Ascending aorta (tissue), 2 donors: ENCODE measurements at regions not wholly inside any gene's neighbourhood (a gene's known extent, or its start where the extent isn't known, plus 50 kb on each side); places are given as distances from the start of the nearest gene placed in this dataset.

Experiments used
- DNase-seq, 2 donors: peaks; one replicate each; pipeline ENCODE4 v3.0.0-alpha.2; 2019; ENCODE audit warnings: low spot score in 2 of 2
- H3K27ac ChIP-seq, 2 donors: fragments of 200-600 bp; sonication (generic); one replicate each; pipeline ENCODE4 v1.5.1; 2016 to 2017; ENCODE audit warnings: mild to moderate bottlenecking in 1 of 2
- H3K27me3 ChIP-seq: fragments of 200-600 bp; sonication (generic); one replicate; pipeline ENCODE4 v1.5.1; 2017
- H3K36me3 ChIP-seq, 2 donors: fragments of 200-600 bp; sonication (generic); one replicate each; pipeline ENCODE4 v1.5.1; 2016
- H3K4me1 ChIP-seq, 2 donors: fragments of 200-600 bp; sonication (generic); one replicate each; pipeline ENCODE4 v1.5.1; 2016 to 2017; ENCODE audit warnings: mild to moderate bottlenecking in 1 of 2
- H3K4me3 ChIP-seq, 2 donors: fragments of 200-600 bp; sonication (generic); one replicate each; pipeline ENCODE4 v1.5.1; 2016 to 2017; ENCODE audit warnings: mild to moderate bottlenecking in 1 of 2
- H3K9me3 ChIP-seq, 2 donors: fragments of 200-600 bp; sonication (generic); one replicate each; pipeline ENCODE4 v1.5.1; 2016
- CTCF ChIP-seq, 3 experiments: fragments of 200-600 bp in 2 of 3; fragments of 450-650 bp in 1 of 3; sonication (generic) in 2 of 3; IDR thresholded peaks; one replicate each; pipeline ENCODE4 v1.5.1; 2016 to 2019; ENCODE audit warnings: antibody characterized with exemption in 3 of 3, mild to moderate bottlenecking in 1 of 3, moderate library complexity in 1 of 3
- intact Hi-C: fragments of 100-400 bp; cut with DNase I; formaldehyde crosslinking; loops from one replicate; pipeline ENCODE4 v1.15.1; 2023

GRCh38 chr12:115308918-115309317 is 624.9 kb upstream of the TBX3 start:
- Histone ChIP-seq H3K27me3 (no peaks in the 10 kb centered on the region), H3K36me3 (no peaks in the 10 kb centered on the region), H3K4me1 (no peaks in the 10 kb centered on the region), H3K4me3 (no peak overlapping the region), H3K27ac (no peak overlapping the region), H3K9me3 (no peaks in the 10 kb centered on the region)
- DNase-seq: no peak
- no peak for TF ChIP-seq CTCF (IDR thresholded peaks at IDR 0.05)
- intact Hi-C loops: no loop called here

GRCh38 chr12:115306380-115306779 is 622.4 kb upstream of the TBX3 start:
- H3K4me3 ChIP-seq: no peak overlapping the region
- H3K27ac ChIP-seq: no peak overlapping the region
- H3K9me3 ChIP-seq: no peaks in the 10 kb centered on the region
- intact Hi-C loops: no loop called here
- no peaks in the 10 kb centered on the region for H3K27me3 ChIP-seq
- no peaks in the 10 kb centered on the region for H3K4me1 ChIP-seq
- no peak for TF ChIP-seq CTCF (IDR thresholded peaks at IDR 0.05)
- DNase-seq: no peak
- no peaks in the 10 kb centered on the region for H3K36me3 ChIP-seq

GRCh38 chr12:115305867-115306266 is 621.9 kb upstream of the TBX3 start:
- no peaks in the 10 kb centered on the region for H3K27me3 ChIP-seq

GRCh38 chr12:115305275-115305674 is 621.3 kb upstream of the TBX3 start:
- no peak overlapping the region for H3K4me3 ChIP-seq
- intact Hi-C loops: no loop called here
- H3K36me3 ChIP-seq: no peaks in the 10 kb centered on the region
- no peaks in the 10 kb centered on the region for H3K9me3 ChIP-seq
- no peak for DNase-seq
- no peaks in the 10 kb centered on the region for H3K4me1 ChIP-seq
- H3K27ac ChIP-seq: no peak overlapping the region
- no peaks in the 10 kb centered on the region for H3K27me3 ChIP-seq
- no peak for TF ChIP-seq CTCF (IDR thresholded peaks at IDR 0.05)

More at GRCh38 chr12:115305867-115306266, 621.9 kb upstream of the TBX3 start:
- Histone ChIP-seq H3K9me3 (no peaks in the 10 kb centered on the region), H3K36me3 (no peaks in the 10 kb centered on the region), H3K4me3 (no peak overlapping the region), H3K4me1 (no peaks in the 10 kb centered on the region), H3K27ac (no peak overlapping the region)
- TF ChIP-seq CTCF (IDR thresholded peaks at IDR 0.05): no peak
- no peak for DNase-seq
- intact Hi-C loops: no loop called here

GRCh38 chr12:115303723-115304309 is 619.8 kb upstream of the TBX3 start:
- Histone ChIP-seq H3K27me3 (no peaks in the 10 kb centered on the region), H3K27ac (no peak overlapping the region), H3K9me3 (no peaks in the 10 kb centered on the region), H3K36me3 (no peaks in the 10 kb centered on the region), H3K4me3 (no peak overlapping the region), H3K4me1 (no peaks in the 10 kb centered on the region)
- DNase-seq: no peak
- TF ChIP-seq CTCF (IDR thresholded peaks at IDR 0.05): no peak
- intact Hi-C loops: no loop called here

- Histone ChIP-seq H3K36me3 (no peaks in the 10 kb centered on the region), H3K9me3 (no peaks in the 10 kb centered on the region), H3K4me1 (peaks cover 0 to 4% of the 10 kb centered on the region in 2 donors), H3K27me3 (no peaks in the 10 kb centered on the region), H3K27ac (no peak overlapping the region), H3K4me3 (no peak overlapping the region)
- DNase-seq: no peak
- intact Hi-C loops: no loop called here
- no peak for TF ChIP-seq CTCF (IDR thresholded peaks at IDR 0.05)
Observed at GRCh38 chr12:115297445-115297844, 613.5 kb upstream of the TBX3 start.
